Stimulated activated effector memory CD8-positive, alpha-beta T cell treated with anti-CD3 and anti-CD28 coated beads, Interleukin-12 subunit alpha, Interleukin-12 subunit beta, amount 100 ng/mL, for 72 hours (primary cell): ENCODE measurements at regions not wholly inside any gene's neighbourhood (a gene's known extent, or its start where the extent isn't known, plus 50 kb on each side); places are given as distances from the start of the nearest gene placed in this dataset.

Experiments used
- ATAC-seq: fragments of 150-1000 bp; cut with Tn5 transposase; 2 replicates; pipeline ENCODE4 v1.10.0; 2021
- DNase-seq, 2 donors: peaks; one replicate each; pipeline ENCODE4 v3.0.0; 2021 to 2022; ENCODE audit warnings: low spot score in 2 of 2
- H3K27ac Mint-ChIP-seq: one replicate; pipeline ENCODE4 v1.8.0; 2022; ENCODE audit warnings: mild to moderate bottlenecking, mixed read lengths
- H3K36me3 Mint-ChIP-seq: one replicate; pipeline ENCODE4 v1.8.0; 2022; ENCODE audit warnings: mild to moderate bottlenecking, mixed read lengths
- H3K4me1 Mint-ChIP-seq: one replicate; pipeline ENCODE4 v1.8.0; 2022; ENCODE audit warnings: mixed read lengths
- H3K4me3 Mint-ChIP-seq: one replicate; pipeline ENCODE4 v1.8.0; 2022; ENCODE audit warnings: mild to moderate bottlenecking, mixed read lengths
- H3K9me3 Mint-ChIP-seq: one replicate; pipeline ENCODE4 v1.8.0; 2022; ENCODE audit warnings: mixed read lengths

DNA sequence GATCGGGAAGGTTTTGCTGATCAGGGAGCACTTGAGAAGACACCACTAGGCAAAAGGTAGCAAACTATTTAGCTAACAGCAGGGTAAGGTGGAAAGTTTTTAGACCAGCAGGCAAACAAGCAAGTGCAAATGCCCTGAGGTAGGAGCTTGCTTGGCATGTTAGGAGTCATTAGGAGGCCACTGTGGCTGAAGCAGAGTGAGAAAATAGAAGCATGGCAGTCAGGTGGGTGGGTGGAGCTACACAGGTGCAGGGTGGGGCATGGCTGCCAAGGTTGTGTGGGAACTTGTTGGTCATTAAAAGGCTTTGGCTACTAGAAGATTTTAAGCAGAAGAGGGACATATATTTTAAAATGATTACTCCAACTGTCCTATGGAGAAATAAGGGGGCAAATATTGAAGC lies 77.3 kb downstream of the EDN1 start:
- H3K4me3 Mint-ChIP-seq = no peak overlapping the region
- ATAC-seq (no peak), DNase-seq (no peak)
- no peaks in the 10 kb centered on the region for H3K4me1 Mint-ChIP-seq
- peaks cover 7% of the 10 kb centered on the region for H3K9me3 Mint-ChIP-seq
- H3K27ac Mint-ChIP-seq = no peak overlapping the region
- H3K36me3 Mint-ChIP-seq = no peaks in the 10 kb centered on the region

DNA sequence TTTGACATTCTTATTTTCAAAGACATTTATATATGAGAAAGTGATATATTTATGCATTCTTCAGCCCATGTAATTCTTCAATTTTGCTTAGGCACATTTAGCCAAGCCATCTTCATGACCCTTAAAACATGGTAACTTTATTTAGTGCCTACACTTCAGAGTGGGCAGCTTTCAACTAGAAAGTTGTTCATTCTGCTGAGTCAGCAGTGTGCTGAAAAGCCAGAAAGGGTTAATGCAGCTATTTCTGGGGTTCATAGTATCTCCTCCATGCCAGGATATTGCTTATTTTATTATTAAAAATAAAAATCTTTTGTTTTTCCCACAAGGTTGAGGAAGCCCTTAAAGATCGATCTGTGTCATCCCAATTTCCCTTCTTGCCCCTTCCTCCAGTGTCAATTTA lies 79.2 kb downstream of the EDN1 start:
- Mint-ChIP-seq H3K4me1 (no peaks in the 10 kb centered on the region), H3K4me3 (no peak overlapping the region), H3K27ac (no peak overlapping the region), H3K36me3 (no peaks in the 10 kb centered on the region), H3K9me3 (peaks cover 7% of the 10 kb centered on the region)
- DNase-seq (no peak), ATAC-seq (no peak)

DNA sequence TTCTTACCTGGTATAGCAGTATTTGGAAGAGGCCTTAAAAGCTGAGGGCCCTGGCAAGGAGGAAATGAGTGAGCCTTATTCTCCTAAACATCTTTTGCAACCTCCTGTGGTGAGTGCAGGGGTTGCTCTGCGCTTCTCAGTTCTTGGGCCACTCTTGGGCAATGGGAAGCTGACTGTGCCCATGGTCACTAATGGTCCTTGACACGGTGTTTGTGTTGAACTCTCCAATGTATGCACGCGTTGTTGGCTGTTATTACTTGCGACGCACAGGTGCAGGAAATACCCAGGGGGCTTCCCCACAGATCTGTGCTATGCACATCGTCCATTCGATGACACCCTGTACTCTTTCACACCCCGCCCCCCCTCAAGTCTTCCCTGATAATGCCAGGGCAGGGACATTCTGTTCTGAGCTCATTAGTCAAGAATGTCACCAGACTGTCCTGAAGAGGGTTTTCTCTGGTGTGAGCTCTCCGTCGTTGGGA lies 79.7 kb downstream of the EDN1 start:
- Mint-ChIP-seq H3K9me3 (peaks cover 7% of the 10 kb centered on the region), H3K27ac (no peak overlapping the region), H3K4me3 (no peak overlapping the region), H3K4me1 (no peaks in the 10 kb centered on the region), H3K36me3 (no peaks in the 10 kb centered on the region)
- no peak for ATAC-seq
- DNase-seq = no peak

DNA sequence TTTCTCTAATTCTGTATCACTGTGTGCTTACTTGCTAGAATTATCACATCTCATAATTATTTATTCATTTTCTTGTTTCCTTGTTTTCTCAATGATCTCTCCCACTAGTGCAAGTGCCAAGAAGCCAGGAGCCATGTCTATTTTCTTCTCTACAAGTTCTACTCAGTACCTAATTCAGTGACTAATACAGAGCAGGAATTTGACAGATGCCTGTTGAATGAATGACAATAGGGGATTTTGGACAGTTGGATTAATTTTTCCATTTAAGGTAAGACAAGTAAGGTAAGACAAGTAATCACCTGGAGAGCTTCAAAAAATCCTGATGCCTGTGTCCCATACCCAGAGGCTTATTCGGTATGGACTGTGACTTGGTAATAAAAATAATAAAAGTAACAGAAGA lies 81.0 kb downstream of the EDN1 start:
- no peak for DNase-seq
- no peak overlapping the region for H3K27ac Mint-ChIP-seq
- no peaks in the 10 kb centered on the region for H3K4me1 Mint-ChIP-seq
- ATAC-seq = no peak
- H3K4me3 Mint-ChIP-seq = no peak overlapping the region
- no peaks in the 10 kb centered on the region for H3K36me3 Mint-ChIP-seq
- peaks cover 7% of the 10 kb centered on the region for H3K9me3 Mint-ChIP-seq

DNA sequence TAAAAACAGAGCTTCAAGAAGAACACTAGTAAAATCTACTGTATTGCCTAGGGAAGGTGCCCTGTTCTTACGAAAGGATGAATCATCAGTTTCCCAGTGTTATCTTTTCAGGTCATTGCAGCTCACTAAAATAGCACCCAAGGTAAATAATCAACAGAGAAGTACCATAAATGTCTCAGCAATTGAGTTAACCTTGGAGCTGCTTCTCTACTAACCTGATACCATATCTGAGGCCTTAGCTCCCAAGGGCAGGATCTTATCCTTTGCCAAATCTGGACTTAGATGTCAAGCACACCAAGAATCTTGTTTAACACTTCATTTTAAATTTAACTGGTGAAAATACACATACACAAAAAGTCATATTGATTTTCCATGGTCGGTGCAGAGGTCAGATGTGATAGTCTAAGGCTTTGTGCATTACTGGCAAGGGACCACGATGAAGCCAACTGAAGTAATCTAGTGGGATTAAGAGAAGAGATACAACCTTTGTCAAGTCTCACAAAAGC lies 81.5 kb downstream of the EDN1 start:
- DNase-seq = no peak
- ATAC-seq = no peak
- H3K27ac Mint-ChIP-seq = no peak overlapping the region
- no peak overlapping the region for H3K4me3 Mint-ChIP-seq
- no peaks in the 10 kb centered on the region for H3K4me1 Mint-ChIP-seq
- no peaks in the 10 kb centered on the region for H3K36me3 Mint-ChIP-seq
- peaks cover 7% of the 10 kb centered on the region for H3K9me3 Mint-ChIP-seq

DNA sequence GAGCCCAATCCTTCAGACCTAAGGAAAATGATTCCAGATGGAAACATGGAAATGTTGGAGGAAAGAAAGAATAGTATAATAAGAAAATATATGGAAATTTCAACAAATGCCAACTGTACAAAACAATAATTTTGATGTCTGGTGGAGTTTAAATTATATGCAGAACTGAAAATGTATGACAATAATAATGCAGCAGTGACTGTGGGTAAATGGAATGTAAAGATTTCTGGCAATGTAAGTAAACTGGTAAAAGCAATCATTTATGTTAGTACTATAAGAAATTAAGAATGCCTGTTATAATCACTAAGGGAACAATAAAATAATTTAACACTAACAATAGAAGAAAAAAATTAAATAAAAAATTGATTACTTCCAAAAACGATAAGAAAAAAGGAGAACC lies 89.0 kb downstream of the EDN1 start:
- Mint-ChIP-seq H3K9me3 (peaks cover 2% of the 10 kb centered on the region), H3K4me1 (no peaks in the 10 kb centered on the region), H3K4me3 (no peak overlapping the region), H3K36me3 (no peaks in the 10 kb centered on the region), H3K27ac (no peak overlapping the region)
- no peak for DNase-seq
- ATAC-seq = no peak

DNA sequence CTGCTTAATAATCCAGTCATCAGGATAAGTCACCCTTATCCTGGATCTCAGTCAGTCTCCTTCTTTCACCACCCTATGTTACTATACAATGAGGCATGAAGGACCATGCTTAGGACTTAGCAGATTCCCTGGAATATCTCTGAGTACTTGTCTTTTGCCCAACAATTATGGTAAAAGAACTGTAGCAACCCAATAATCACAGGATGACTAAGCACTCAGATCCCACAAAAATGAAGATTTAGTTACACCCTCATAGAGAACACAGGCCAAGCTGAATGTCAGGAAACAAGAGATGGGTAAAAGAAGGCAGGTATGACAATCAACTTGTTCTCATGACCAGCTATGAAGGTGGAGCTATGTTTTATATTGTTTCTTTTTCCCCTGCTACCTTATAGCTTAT lies 91.4 kb downstream of the EDN1 start:
- Mint-ChIP-seq H3K4me1 (no peaks in the 10 kb centered on the region), H3K9me3 (peaks cover 2% of the 10 kb centered on the region), H3K27ac (no peak overlapping the region), H3K4me3 (no peak overlapping the region), H3K36me3 (no peaks in the 10 kb centered on the region)
- ATAC-seq (no peak), DNase-seq (no peak)

DNA sequence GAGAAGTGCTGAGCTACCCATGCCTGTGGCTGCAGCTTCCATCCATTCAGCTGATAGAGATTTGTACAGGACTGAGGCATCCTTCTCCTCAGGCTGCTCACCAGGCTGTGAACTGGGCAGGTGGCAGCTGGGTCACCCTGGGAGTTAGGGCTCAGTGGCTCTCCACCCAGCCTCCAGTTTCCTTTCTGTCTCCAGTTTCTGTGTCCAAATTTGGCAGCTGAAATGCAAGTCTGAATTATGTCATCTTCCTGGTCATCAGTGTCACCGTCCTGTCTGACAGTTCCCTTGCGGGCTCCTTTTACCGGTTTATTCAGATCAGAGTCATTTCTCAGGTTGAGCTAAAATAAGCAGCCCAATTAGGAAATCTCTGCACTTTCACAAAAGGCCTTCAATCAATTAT lies 93.3 kb downstream of the EDN1 start:
- no peak overlapping the region for H3K4me3 Mint-ChIP-seq
- H3K9me3 Mint-ChIP-seq = peaks cover 2% of the 10 kb centered on the region
- no peaks in the 10 kb centered on the region for H3K36me3 Mint-ChIP-seq
- H3K4me1 Mint-ChIP-seq = no peaks in the 10 kb centered on the region
- DNase-seq (no peak), ATAC-seq (no peak)
- H3K27ac Mint-ChIP-seq = no peak overlapping the region

DNA sequence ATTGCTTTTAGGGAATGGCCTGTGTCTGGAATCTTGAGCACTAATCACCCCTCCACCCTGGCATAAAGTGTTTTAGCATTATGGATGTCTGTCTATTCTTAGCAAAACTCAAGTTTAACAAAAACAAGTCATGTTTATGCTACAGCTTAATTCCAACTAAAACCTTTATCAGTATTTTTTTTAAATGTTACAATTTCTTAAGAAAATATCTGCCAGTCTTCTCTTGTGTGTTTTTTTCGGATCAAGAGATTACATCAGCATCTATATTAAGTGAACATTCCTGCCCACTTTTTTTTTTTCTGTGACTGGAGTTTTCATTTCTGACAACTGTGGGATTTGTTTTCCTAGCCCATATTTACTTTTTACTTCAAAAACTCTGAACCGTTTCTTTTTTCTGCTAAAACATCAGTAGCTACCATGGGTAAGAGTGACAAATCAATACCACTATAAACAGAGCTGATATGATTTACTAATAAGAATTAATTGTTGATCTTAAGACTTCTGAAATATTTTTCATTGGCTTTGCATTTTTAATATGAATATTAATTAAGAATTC lies 94.3 kb downstream of the EDN1 start:
- ATAC-seq (no peak), DNase-seq (no peak)
- H3K4me3 Mint-ChIP-seq = no peak overlapping the region
- no peaks in the 10 kb centered on the region for H3K36me3 Mint-ChIP-seq
- no peaks in the 10 kb centered on the region for H3K4me1 Mint-ChIP-seq
- peaks cover 2% of the 10 kb centered on the region for H3K9me3 Mint-ChIP-seq
- no peak overlapping the region for H3K27ac Mint-ChIP-seq

DNA sequence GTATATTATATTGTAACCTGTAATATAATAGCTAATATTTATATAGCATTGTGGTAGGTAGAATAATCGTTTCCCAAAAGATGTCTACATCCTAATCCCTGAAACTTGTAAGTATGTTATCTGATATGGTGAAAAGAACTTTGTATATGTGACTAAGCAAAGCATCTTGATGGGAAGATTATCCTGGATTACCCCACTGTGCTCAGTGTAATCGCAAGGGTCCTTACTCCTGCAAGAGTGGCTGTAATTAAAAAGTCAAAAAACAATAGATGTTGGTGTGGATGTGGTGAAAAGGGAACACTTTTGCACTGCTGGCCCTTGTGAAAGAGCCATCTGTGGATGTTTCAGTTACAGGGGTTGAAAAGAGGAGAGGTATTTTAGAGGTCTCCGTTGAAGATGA lies 95.2 kb downstream of the EDN1 start:
- H3K9me3 Mint-ChIP-seq = peaks cover 2% of the 10 kb centered on the region
- no peak overlapping the region for H3K4me3 Mint-ChIP-seq
- H3K36me3 Mint-ChIP-seq = no peaks in the 10 kb centered on the region
- ATAC-seq (no peak), DNase-seq (no peak)
- H3K4me1 Mint-ChIP-seq = no peaks in the 10 kb centered on the region
- H3K27ac Mint-ChIP-seq = no peak overlapping the region

DNA sequence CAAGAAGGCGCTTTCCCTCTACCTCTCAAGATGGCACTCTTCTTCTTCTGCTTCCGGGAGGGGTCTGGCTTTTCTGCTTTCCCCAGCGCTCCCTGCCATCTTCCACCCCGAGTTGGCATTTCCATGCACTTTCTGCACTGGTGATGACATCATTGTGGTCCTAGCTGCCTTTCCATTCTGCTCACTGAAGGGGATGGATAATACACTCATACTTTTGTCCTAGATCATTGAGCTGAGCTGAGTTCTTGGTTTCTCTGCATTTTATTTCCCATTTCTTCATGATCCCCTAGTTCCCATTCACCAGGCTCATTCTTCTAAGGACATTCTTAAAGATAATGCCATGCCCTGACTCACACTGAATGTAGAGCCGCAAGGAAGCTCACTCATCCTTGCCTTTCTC lies 96.7 kb downstream of the EDN1 start:
- DNase-seq (no peak), ATAC-seq (no peak)
- no peak overlapping the region for H3K27ac Mint-ChIP-seq
- no peaks in the 10 kb centered on the region for H3K4me1 Mint-ChIP-seq
- H3K36me3 Mint-ChIP-seq = no peaks in the 10 kb centered on the region
- H3K4me3 Mint-ChIP-seq = no peak overlapping the region
- peaks cover 2% of the 10 kb centered on the region for H3K9me3 Mint-ChIP-seq

DNA sequence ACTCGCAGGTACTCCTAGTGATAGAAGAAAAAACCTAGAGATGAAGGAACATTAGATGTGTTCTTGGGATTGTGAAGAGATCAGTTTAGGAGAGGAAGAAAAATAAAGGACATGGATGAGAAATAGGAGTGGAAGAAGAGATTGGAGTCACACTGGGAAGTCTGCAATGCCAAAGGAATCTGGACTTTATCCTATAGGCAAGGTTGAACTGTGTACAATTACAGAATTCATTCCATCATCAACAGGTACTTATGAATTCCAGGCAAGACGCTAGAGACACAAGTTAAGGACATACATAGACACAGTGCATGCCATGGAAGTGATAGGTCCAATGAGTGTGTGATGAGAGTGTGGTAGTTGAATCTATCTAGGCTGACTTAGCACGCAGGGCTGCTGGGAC lies 101.3 kb downstream of the EDN1 start:
- Mint-ChIP-seq H3K27ac (no peak overlapping the region), H3K9me3 (no peaks in the 10 kb centered on the region), H3K4me3 (no peak overlapping the region), H3K36me3 (no peaks in the 10 kb centered on the region), H3K4me1 (no peaks in the 10 kb centered on the region)
- no peak for DNase-seq
- no peak for ATAC-seq

DNA sequence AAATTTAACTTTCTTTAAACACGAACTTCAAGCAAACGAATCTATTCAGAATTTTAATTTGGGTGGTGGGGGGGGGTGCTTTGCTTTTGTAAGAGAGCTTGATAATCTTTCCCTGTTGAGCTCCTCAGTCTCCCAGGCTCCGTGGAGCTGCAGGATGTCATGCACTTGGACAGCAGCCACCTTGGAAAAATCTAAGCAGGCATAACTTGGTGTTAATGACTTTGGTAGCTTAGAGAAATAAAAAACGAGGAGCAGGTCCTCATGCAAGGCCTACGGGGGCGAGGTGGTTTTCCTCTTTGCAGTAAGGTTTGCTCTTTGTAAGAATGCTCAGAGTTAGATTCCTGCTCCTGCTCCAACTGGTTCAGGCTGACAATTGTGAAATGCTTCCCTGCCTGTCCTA lies 102.3 kb downstream of the EDN1 start:
- Mint-ChIP-seq H3K4me3 (no peak overlapping the region), H3K9me3 (peaks cover 2% of the 10 kb centered on the region), H3K4me1 (no peaks in the 10 kb centered on the region), H3K36me3 (no peaks in the 10 kb centered on the region), H3K27ac (no peak overlapping the region)
- ATAC-seq (no peak), DNase-seq (no peak)

DNA sequence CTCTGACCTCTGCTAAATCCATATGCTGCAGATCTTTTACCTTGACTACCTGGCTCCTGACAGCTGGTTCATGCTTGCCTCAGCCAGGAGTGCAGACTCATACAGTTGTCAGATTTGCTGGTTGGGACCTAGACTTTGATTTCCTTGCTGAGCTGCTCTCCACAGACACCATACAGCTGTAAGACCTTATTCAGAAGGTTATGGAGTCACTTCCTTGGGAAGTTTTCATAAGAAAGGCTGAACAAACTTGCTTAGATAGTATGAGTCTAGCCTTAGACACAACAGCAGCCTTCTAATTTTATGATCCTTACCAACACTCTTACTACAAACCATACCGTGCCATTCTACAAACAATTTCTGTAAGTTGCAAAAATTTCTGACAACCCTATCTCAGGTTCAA lies 102.9 kb downstream of the EDN1 start:
- Mint-ChIP-seq H3K4me3 (no peak overlapping the region), H3K36me3 (no peaks in the 10 kb centered on the region), H3K4me1 (no peaks in the 10 kb centered on the region), H3K27ac (no peak overlapping the region), H3K9me3 (peaks cover 2% of the 10 kb centered on the region)
- DNase-seq (no peak), ATAC-seq (no peak)

DNA sequence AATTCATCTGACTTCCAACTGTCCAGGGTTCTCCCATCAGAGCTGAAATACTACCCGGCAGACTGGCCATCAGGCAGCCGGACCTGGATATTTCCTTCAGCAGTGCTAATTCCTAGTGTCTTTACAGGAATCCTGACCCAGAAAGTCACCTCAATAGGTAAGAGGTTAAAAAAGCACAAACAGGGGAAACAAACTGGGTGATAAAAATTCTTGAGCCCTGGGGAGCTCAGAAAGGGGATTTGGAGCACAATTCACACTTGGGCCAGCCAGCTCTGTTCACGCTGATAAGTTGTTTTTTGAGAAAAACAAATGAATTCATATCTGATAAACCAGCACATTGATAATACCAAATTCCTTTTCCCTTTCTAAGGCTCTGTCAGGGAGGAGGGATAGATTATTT lies 104.0 kb downstream of the EDN1 start:
- Mint-ChIP-seq H3K36me3 (no peaks in the 10 kb centered on the region), H3K27ac (no peak overlapping the region), H3K4me3 (no peak overlapping the region), H3K9me3 (peaks cover 2% of the 10 kb centered on the region), H3K4me1 (no peaks in the 10 kb centered on the region)
- DNase-seq (no peak), ATAC-seq (no peak)

DNA sequence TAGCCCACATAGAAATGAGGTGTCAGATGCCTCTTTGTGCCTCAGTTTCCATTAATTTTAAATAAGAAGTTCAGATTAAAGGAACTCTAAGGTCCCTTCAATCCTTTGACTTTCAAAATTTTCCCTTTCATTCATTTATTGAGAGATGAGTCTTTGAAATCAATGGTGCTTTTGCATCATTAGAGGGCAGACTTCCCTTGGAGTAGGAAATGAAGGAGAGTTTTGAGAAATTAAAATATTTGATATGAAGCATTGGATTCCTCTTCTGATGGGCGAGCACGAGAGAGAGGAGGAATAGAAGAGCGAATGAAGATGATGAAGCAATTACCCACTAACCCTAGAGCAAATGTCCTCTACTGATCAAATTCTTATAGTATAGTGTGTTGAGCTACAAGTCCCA lies 105.7 kb downstream of the EDN1 start:
- Mint-ChIP-seq H3K4me3 (no peak overlapping the region), H3K4me1 (no peaks in the 10 kb centered on the region), H3K36me3 (no peaks in the 10 kb centered on the region), H3K27ac (no peak overlapping the region), H3K9me3 (peaks cover 2% of the 10 kb centered on the region)
- no peak for ATAC-seq
- no peak for DNase-seq

DNA sequence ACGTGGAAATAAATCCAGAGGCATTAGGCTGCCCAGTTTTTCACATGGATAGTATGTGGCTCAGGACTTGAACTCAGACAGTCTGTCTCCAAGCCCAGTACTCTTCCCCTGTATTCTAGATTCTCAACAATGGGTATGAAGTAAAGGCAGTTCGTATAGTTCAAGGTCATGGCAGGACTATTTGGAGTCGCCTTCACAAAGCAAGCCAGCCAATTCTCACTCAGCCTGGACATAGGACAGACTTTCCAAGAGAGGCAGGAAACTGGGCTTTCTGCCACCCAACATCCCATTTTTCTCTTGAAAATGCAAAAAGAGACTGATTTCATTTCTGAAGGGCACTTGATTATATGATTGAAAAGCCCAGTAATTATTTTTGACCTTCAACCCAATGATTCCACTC lies 111.0 kb downstream of the EDN1 start:
- H3K4me3 Mint-ChIP-seq = no peak overlapping the region
- ATAC-seq (no peak), DNase-seq (no peak)
- H3K27ac Mint-ChIP-seq = no peak overlapping the region
- no peaks in the 10 kb centered on the region for H3K36me3 Mint-ChIP-seq
- H3K9me3 Mint-ChIP-seq = peaks cover 2% of the 10 kb centered on the region
- no peaks in the 10 kb centered on the region for H3K4me1 Mint-ChIP-seq
